LNCAP (cell line): ENCODE measurements at regions not wholly inside any gene's neighbourhood (a gene's known extent, or its start where the extent isn't known, plus 50 kb on each side); places are given as distances from the start of the nearest gene placed in this dataset.

Experiments
- TF ChIP-seq, protein P1 (sequence below): fragments of 450-650 bp; IDR thresholded peaks from 2 replicates; pipeline ENCODE4 v1.5.1; 2017; ENCODE audit warnings: mild to moderate bottlenecking

DNA sequence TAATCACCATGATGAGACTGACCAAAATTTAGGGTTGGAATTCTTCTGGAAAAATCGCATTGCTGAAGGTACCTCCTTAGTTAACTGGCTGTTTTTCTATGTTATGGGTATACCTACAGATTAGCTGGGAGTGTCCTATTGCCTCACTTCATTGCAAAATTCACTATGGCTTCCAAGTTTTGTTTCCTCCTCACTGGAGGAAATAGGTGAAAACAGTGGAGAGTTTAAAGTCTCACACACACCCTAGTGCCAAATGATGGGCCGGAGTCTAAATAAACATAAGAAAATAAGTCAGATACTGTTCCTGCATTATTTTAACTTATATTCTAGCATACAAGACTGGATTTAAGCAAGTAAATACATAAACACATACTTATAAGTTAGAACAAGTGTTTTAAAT, 98.2 kb downstream of the AHR start:
- TF ChIP-seq, protein P1, sequence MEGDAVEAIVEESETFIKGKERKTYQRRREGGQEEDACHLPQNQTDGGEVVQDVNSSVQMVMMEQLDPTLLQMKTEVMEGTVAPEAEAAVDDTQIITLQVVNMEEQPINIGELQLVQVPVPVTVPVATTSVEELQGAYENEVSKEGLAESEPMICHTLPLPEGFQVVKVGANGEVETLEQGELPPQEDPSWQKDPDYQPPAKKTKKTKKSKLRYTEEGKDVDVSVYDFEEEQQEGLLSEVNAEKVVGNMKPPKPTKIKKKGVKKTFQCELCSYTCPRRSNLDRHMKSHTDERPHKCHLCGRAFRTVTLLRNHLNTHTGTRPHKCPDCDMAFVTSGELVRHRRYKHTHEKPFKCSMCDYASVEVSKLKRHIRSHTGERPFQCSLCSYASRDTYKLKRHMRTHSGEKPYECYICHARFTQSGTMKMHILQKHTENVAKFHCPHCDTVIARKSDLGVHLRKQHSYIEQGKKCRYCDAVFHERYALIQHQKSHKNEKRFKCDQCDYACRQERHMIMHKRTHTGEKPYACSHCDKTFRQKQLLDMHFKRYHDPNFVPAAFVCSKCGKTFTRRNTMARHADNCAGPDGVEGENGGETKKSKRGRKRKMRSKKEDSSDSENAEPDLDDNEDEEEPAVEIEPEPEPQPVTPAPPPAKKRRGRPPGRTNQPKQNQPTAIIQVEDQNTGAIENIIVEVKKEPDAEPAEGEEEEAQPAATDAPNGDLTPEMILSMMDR = no peak

GRCh38 chr7:17401791-17402627, 103.6 kb downstream of the AHR start:
- TF ChIP-seq, protein P1 = no peak

DNA sequence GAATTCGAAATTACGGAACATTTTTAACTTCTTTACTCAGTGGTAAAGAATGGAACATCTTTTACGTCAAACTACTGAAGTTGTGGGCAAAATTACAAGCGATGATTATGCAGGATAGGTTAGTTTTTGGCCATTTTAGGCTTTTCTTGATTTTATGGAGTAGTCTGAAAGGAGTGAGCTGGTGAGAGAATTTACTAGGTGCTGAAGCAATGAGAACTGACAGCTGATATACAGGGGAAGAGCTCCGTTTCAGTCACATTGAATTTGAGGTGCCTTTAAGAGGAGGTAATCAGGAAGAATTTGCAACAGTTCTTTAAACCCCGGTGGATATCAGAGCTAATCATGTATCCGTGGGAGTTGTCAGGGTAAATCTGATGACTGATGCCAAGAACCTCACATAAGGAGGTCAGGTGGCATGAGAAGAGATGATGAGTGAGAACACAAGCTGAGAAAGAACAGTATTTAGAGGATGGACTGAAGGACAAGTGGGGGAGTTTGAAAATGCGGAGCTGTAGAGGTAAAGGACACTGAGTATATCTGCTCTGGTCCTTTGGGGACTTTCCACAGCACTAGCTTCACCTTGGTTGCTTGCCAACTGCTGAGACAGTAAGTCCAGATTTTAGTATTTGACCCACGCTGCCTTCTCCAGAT, 104.3 kb downstream of the AHR start:
- TF ChIP-seq, protein P1 = no peak

GRCh38 chr7:17404006-17404405, 105.6 kb downstream of the AHR start:
- TF ChIP-seq, protein P1 = no peak

DNA sequence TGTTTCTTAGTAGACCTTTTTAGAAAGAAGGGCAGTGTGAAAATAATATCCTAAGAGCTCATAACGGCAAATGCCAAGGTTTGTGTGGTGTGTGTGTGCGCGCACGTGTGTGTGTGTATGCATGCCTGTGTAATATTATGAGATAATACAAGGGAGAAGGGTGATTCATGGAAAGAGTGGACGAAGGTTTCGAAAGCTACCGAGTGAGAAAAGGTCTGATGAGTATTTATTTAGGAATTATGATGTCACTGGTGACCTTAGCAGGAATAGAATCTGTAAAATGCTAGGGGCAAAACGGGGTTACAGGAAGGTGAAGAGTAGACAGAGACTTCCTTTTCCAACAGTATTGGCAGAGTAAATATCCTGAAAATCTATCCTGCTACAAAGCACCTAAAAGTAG, 107.3 kb downstream of the AHR start:
- TF ChIP-seq, protein P1 = no peak

DNA sequence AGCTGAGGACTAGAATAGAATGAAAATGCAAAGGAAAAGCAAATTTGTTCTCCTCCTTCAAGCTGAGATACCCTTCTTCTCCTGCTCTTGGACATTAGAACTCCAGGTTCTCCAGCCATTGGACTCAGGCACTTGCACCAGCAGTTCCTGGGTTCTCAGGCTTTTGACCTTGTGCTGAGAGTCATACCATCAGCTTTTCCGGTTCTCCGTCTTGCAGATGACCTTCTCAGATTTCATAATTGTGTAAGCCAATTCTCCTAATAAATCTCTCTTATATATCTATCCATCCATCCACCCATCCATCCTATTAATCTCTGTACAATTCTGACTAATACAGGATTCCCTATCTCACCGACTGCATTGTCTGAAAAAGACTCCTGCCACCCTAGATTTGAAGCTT, 108.3 kb downstream of the AHR start:
- TF ChIP-seq, protein P1 = no peak

DNA sequence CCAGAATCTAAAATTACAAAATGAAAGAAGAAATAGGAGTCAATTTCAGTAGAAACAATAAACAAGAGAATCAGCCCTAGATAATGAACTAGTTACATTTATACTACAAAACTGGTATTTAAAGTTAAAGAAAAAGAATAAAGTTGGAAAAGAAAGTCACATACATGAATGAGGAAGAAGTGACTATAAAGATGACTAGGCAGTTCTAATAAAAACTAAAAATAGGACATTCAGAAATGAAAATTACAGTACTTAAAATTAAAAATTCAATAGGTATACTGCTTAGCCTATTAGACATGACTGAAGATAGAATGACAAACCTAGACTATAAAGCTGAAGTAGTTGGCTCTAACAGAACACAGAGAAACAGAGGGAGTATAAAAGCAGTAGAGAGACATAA, 108.8 kb downstream of the AHR start:
- TF ChIP-seq, protein P1 = no peak
